ENCODE measurements at regions not wholly inside any gene's neighbourhood (a gene's known extent, or its start where the extent isn't known, plus 50 kb on each side); places are given as distances from the start of the nearest gene placed in this dataset.

- in situ Hi-C loops (cut with HindIII; ENCODE audit: low sequenced_read_pairs): no loop called here
- no peak for DNase-seq (ENCODE audit: low read depth)
- TF ChIP-seq CTCF (IDR thresholded peaks at IDR 0.05; ENCODE audit: low read depth, low read length, missing control alignments): no peak
- no peak overlapping the region for H3K4me3 ChIP-seq (ENCODE audit: low read depth, low read length)
These were observed 706.7 kb downstream of the RERGL start for GRCh38 chr12:17383321-17383720.

GRCh38 chr12:17381211-17381610, 708.8 kb downstream of the RERGL start:
- no peak overlapping the region for H3K4me3 ChIP-seq (ENCODE audit: low read depth, low read length)
- no peak for DNase-seq (ENCODE audit: low read depth)
- TF ChIP-seq CTCF (IDR thresholded peaks at IDR 0.05; ENCODE audit: low read depth, low read length, missing control alignments): no peak
- in situ Hi-C loops (cut with HindIII; ENCODE audit: low sequenced_read_pairs): no loop called here

DNA sequence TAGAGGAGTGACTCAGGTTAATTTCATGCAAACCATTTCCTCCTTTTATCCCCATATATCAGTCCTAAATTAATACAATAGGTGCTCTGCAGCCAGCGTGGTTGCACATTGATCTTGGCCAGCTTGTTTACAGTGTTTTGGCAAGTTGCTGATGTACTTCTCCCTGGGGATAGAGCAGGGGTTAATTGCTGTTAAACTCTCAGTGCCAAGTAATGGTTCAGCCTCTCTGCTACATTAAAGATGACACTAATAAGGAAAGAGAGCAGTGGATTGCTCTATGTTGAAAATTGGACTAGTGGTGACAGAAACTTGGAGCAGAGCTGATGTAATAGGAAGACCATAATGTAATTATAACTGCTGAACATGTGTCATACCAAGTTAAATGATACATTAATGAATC, 717.5 kb downstream of the RERGL start:
- in situ Hi-C loops (cut with HindIII; ENCODE audit: low sequenced_read_pairs): no loop called here
- DNase-seq (ENCODE audit: low read depth): no peak
- no peak for TF ChIP-seq CTCF (IDR thresholded peaks at IDR 0.05; ENCODE audit: low read depth, low read length, missing control alignments)
- no peak overlapping the region for H3K4me3 ChIP-seq (ENCODE audit: low read depth, low read length)

DNA sequence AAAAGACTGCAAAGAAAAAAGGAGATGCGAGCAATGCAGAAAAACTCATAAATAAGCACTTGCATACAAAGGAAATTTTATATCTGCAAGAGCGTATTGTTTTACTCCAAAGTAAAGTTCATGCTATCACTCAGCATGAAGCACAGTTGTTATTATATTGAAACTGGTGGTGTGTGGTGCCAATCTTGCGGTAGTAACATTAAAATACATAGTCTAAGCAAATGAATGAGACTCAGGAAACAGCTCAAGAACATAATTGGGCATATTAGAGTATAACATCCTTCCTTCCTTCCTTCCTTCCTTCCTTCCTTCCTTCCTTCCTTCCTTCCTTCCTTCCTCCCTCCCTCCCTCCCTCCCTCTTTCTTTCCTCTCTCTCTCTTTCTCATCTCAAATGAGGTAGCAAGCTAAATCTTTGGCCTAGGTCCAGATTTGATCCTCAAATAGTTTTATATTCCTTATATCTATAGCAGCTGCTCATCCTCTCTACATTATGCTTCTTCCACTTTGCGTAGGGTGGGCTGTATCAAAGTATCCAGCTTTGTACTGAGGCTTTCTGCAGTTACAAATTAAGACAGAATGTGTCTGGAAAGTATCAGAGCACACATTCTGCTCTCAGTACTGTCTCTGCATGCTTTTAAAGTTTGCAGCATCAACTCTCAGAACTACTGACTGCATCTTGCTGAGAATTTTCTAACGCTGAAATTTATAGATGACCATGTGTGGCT, 718.3 kb downstream of the RERGL start:
- no peak for DNase-seq (ENCODE audit: low read depth)
- in situ Hi-C loops (cut with HindIII; ENCODE audit: low sequenced_read_pairs): no loop called here
- no peak for TF ChIP-seq CTCF (IDR thresholded peaks at IDR 0.05; ENCODE audit: low read depth, low read length, missing control alignments)
- H3K4me3 ChIP-seq (ENCODE audit: low read depth, low read length): no peak overlapping the region

GRCh38 chr12:17370621-17371020, 719.4 kb downstream of the RERGL start:
- DNase-seq (ENCODE audit: low read depth): no peak
- no peak overlapping the region for H3K4me3 ChIP-seq (ENCODE audit: low read depth, low read length)
- in situ Hi-C loops (cut with HindIII; ENCODE audit: low sequenced_read_pairs): no loop called here
- no peak for TF ChIP-seq CTCF (IDR thresholded peaks at IDR 0.05; ENCODE audit: low read depth, low read length, missing control alignments)

DNA sequence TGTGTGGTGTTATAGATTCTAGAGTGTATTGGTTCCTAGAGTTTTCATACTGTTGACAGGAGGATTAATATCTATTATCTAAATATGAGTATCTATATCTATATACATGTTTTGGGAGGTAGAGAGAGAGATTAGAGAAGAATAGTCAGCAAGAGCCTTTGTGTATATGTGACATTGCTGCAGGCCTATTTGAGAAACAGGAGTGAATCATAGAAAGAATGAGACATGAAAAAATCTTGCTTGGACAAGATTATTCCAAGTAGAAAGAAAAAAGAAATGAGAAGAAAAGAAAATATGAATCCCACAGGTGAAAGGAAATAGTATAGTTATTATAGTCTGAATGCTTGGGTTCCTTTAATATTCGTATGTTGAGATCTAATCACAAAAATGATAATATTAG, 720.4 kb downstream of the RERGL start:
- in situ Hi-C loops (cut with HindIII; ENCODE audit: low sequenced_read_pairs): no loop called here
- H3K4me3 ChIP-seq (ENCODE audit: low read depth, low read length): no peak overlapping the region
- no peak for DNase-seq (ENCODE audit: low read depth)
- no peak for TF ChIP-seq CTCF (IDR thresholded peaks at IDR 0.05; ENCODE audit: low read depth, low read length, missing control alignments)
